Lung (tissue), 11 donors: ENCODE measurements at regions not wholly inside any gene's neighbourhood (a gene's known extent, or its start where the extent isn't known, plus 50 kb on each side); places are given as distances from the start of the nearest gene placed in this dataset.

Experiments
- ATAC-seq: fragments of 200-7000 bp; cut with Tn5 transposase; one replicate; pipeline ENCODE4 v1.9.1; 2020; ENCODE audit warnings: moderate number of reproducible peaks; ENCODE audit not compliant: insufficient read depth, low FRiP score
- DNase-seq, 3 donors: peaks; one replicate each; pipeline ENCODE4 v3.0.0-alpha.2; 2013 to 2017
- H3K27ac ChIP-seq, 2 donors: one replicate each; pipeline ENCODE4 v1.5.1; 2013; ENCODE audit warnings: mild to moderate bottlenecking in 2 of 2, moderate library complexity in 2 of 2, control low read depth in 1 of 2, inconsistent platforms in 1 of 2, low read depth in 1 of 2, low read length in 1 of 2
- H3K27me3 ChIP-seq, 3 donors: one replicate each; pipeline ENCODE4 v1.5.1; 2013; ENCODE audit warnings: low read length in 2 of 3; ENCODE audit not compliant: control insufficient read depth in 3 of 3, insufficient read depth in 3 of 3
- H3K36me3 ChIP-seq, 4 donors: one replicate each; pipeline ENCODE4 v1.5.1; 2013; ENCODE audit warnings: low read length in 4 of 4, mild to moderate bottlenecking in 1 of 4, moderate library complexity in 1 of 4; ENCODE audit not compliant: control insufficient read depth in 4 of 4, insufficient read depth in 4 of 4
- H3K4me1 ChIP-seq, 5 donors: one replicate each; pipeline ENCODE4 v1.5.1; 2013; ENCODE audit warnings: low read length in 5 of 5, mild to moderate bottlenecking in 2 of 5, moderate library complexity in 1 of 5; ENCODE audit not compliant: control insufficient read depth in 5 of 5, insufficient read depth in 5 of 5
- H3K4me3 ChIP-seq: one replicate; pipeline ENCODE4 v1.5.1; 2013; ENCODE audit warnings: mild to moderate bottlenecking, control low read depth, moderate library complexity
- H3K9ac ChIP-seq, 2 donors: one replicate each; pipeline ENCODE4 v1.5.1; 2013; ENCODE audit warnings: low read length in 2 of 2, control low read depth in 1 of 2; ENCODE audit not compliant: insufficient read depth in 1 of 2
- H3K9me3 ChIP-seq, 4 donors: one replicate each; pipeline ENCODE4 v1.5.1; 2013; ENCODE audit warnings: low read length in 3 of 4, mild to moderate bottlenecking in 1 of 4, moderate library complexity in 1 of 4; ENCODE audit not compliant: control insufficient read depth in 4 of 4, insufficient read depth in 3 of 4
- CTCF ChIP-seq: IDR thresholded peaks from 2 replicates; pipeline ENCODE4 v1.5.1; 2012; ENCODE audit warnings: mild to moderate bottlenecking; ENCODE audit errors: control extremely low read depth, extremely low read depth
- WGBS, 2 donors: extraction: QIAGEN DNeasy Blood & Tissue Kit; methylation state at CpG; one replicate each; pipeline ENCODE4 v1.1.7; 2013; 5-methylcytosine and 5-hydroxymethylcytosine counted together
- donor health status: control.
- donor health status: control.
- donor health status: Bipolar disorder and iron deficiency.
- donor health status: healthy.
- donor health status: DM: yes; HTN: yes; CAD: no.

- Histone ChIP-seq H3K9ac (no peak overlapping the region), H3K36me3 (no peaks in the 10 kb centered on the region)
- WGBS, 2 donors, result 86 to 95% methylated on average over 1 of the region's 1 CpG
Observed at GRCh38 chr6:140285998-140286690, 911.7 kb upstream of the CITED2 start.

GRCh38 chr6:140285471-140285870 lies 911.0 kb upstream of the CITED2 start:
- Histone ChIP-seq H3K4me1 (peaks cover 0 to 2% (median 0%) of the 10 kb centered on the region in 5 donors), H3K27ac (no peak overlapping the region), H3K9ac (no peak overlapping the region), H3K9me3 (no peaks in the 10 kb centered on the region), H3K4me3 (no peak overlapping the region), H3K27me3 (no peaks in the 10 kb centered on the region), H3K36me3 (no peaks in the 10 kb centered on the region)
- no peak for TF ChIP-seq CTCF
- WGBS, 2 donors, result 71 to 82% methylated on average over 2 of the region's 2 CpGs
- ATAC-seq (no peak), DNase-seq (peak in 1 of 3 donors; percentile 25)

More at GRCh38 chr6:140285998-140286690, 911.7 kb upstream of the CITED2 start:
- Histone ChIP-seq H3K9me3 (peaks cover 0 to 2% (median 1%) of the 10 kb centered on the region in 4 donors), H3K4me3 (no peak overlapping the region), H3K27ac (no peak overlapping the region), H3K27me3 (no peaks in the 10 kb centered on the region), H3K4me1 (peaks cover 0 to 2% (median 0%) of the 10 kb centered on the region in 5 donors)
- ATAC-seq (no peak), DNase-seq (no peak)
- TF ChIP-seq CTCF, result no peak

- H3K9ac ChIP-seq, result no peak overlapping the region
- TF ChIP-seq CTCF, result no peak
- DNase-seq, result no peak
- no peaks in the 10 kb centered on the region for H3K27me3 ChIP-seq
- peaks cover 0 to 2% (median 0%) of the 10 kb centered on the region in 5 donors for H3K4me1 ChIP-seq
- no peak overlapping the region for H3K4me3 ChIP-seq
- H3K36me3 ChIP-seq, result no peaks in the 10 kb centered on the region
- 73 to 76% methylated on average over 1 of the region's 1 CpG for WGBS, 2 donors
- ATAC-seq, result no peak
- H3K9me3 ChIP-seq, result no peaks in the 10 kb centered on the region
- no peak overlapping the region for H3K27ac ChIP-seq
Observed at GRCh38 chr6:140284871-140285270, 910.4 kb upstream of the CITED2 start.
